T-helper 1 cell treated with Interleukin-12 subunit alpha and Interleukin-12 subunit beta and Interleukin-4 antibody, amounts not matched to agents 30 μg/mL and 1 μg/mL, for 36 hours (primary cell): ENCODE measurements at regions not wholly inside any gene's neighbourhood (a gene's known extent, or its start where the extent isn't known, plus 50 kb on each side); places are given as distances from the start of the nearest gene placed in this dataset.

Experiments
- H3K27ac Mint-ChIP-seq: one replicate; pipeline ENCODE4 v1.8.0; 2021; ENCODE audit warnings: mild to moderate bottlenecking, mixed read lengths
- H3K27me3 Mint-ChIP-seq: one replicate; pipeline ENCODE4 v1.8.0; 2021; ENCODE audit warnings: low read depth, mixed read lengths
- H3K36me3 Mint-ChIP-seq: one replicate; pipeline ENCODE4 v1.8.0; 2021; ENCODE audit warnings: low read depth, mixed read lengths
- H3K4me1 Mint-ChIP-seq: one replicate; pipeline ENCODE4 v1.8.0; 2021; ENCODE audit warnings: low read depth, mixed read lengths
- H3K4me3 Mint-ChIP-seq: one replicate; pipeline ENCODE4 v1.8.0; 2021; ENCODE audit warnings: mild to moderate bottlenecking, moderate library complexity, mixed read lengths
- H3K9me3 Mint-ChIP-seq: one replicate; pipeline ENCODE4 v1.8.0; 2021; ENCODE audit warnings: mixed read lengths

GRCh38 chr3:182389071-182389815, 404.1 kb upstream of the ATP11B start:
- Mint-ChIP-seq H3K36me3 (no peaks in the 10 kb centered on the region), H3K27ac (no peak overlapping the region), H3K9me3 (no peaks in the 10 kb centered on the region), H3K4me1 (no peaks in the 10 kb centered on the region), H3K27me3 (no peaks in the 10 kb centered on the region), H3K4me3 (no peak overlapping the region)

- Mint-ChIP-seq H3K27me3 (no peaks in the 10 kb centered on the region), H3K4me1 (no peaks in the 10 kb centered on the region), H3K36me3 (no peaks in the 10 kb centered on the region), H3K9me3 (no peaks in the 10 kb centered on the region), H3K4me3 (no peak overlapping the region), H3K27ac (no peak overlapping the region)
Measured at GRCh38 chr3:182390421-182390820, 402.9 kb upstream of the ATP11B start.

GRCh38 chr3:182392182-182392937, 400.9 kb upstream of the ATP11B start:
- Mint-ChIP-seq H3K27me3 (no peaks in the 10 kb centered on the region), H3K4me1 (no peaks in the 10 kb centered on the region), H3K9me3 (no peaks in the 10 kb centered on the region), H3K4me3 (no peak overlapping the region), H3K36me3 (no peaks in the 10 kb centered on the region), H3K27ac (no peak overlapping the region)

- no peaks in the 10 kb centered on the region for H3K4me1 Mint-ChIP-seq
- H3K4me3 Mint-ChIP-seq: no peak overlapping the region
- no peaks in the 10 kb centered on the region for H3K36me3 Mint-ChIP-seq
Measured at GRCh38 chr3:182393151-182393550, 400.2 kb upstream of the ATP11B start.

GRCh38 chr3:182393830-182394367, 399.4 kb upstream of the ATP11B start:
- Mint-ChIP-seq H3K36me3 (no peaks in the 10 kb centered on the region), H3K4me3 (no peak overlapping the region), H3K9me3 (no peaks in the 10 kb centered on the region), H3K27ac (no peak overlapping the region), H3K27me3 (no peaks in the 10 kb centered on the region), H3K4me1 (no peaks in the 10 kb centered on the region)

More at GRCh38 chr3:182393151-182393550, 400.2 kb upstream of the ATP11B start:
- Mint-ChIP-seq H3K9me3 (no peaks in the 10 kb centered on the region), H3K27me3 (no peaks in the 10 kb centered on the region), H3K27ac (no peak overlapping the region)

GRCh38 chr3:182397164-182397563, 396.1 kb upstream of the ATP11B start:
- H3K4me3 Mint-ChIP-seq: no peak overlapping the region
- H3K36me3 Mint-ChIP-seq: no peaks in the 10 kb centered on the region
- H3K27ac Mint-ChIP-seq: no peak overlapping the region
- H3K9me3 Mint-ChIP-seq: no peaks in the 10 kb centered on the region
- no peaks in the 10 kb centered on the region for H3K4me1 Mint-ChIP-seq
- no peaks in the 10 kb centered on the region for H3K27me3 Mint-ChIP-seq

GRCh38 chr3:182399978-182400737, 393.1 kb upstream of the ATP11B start:
- Mint-ChIP-seq H3K36me3 (no peaks in the 10 kb centered on the region), H3K4me3 (no peak overlapping the region), H3K9me3 (no peaks in the 10 kb centered on the region), H3K4me1 (no peaks in the 10 kb centered on the region), H3K27me3 (no peaks in the 10 kb centered on the region), H3K27ac (no peak overlapping the region)

- Mint-ChIP-seq H3K4me1 (no peaks in the 10 kb centered on the region), H3K27ac (no peak overlapping the region), H3K9me3 (no peaks in the 10 kb centered on the region), H3K36me3 (no peaks in the 10 kb centered on the region), H3K27me3 (no peaks in the 10 kb centered on the region), H3K4me3 (no peak overlapping the region)
Measured at GRCh38 chr3:182400838-182401237, 392.5 kb upstream of the ATP11B start.

GRCh38 chr3:182404031-182404430, 389.3 kb upstream of the ATP11B start:
- Mint-ChIP-seq H3K9me3 (no peaks in the 10 kb centered on the region), H3K36me3 (no peaks in the 10 kb centered on the region), H3K27ac (no peak overlapping the region), H3K27me3 (no peaks in the 10 kb centered on the region), H3K4me1 (no peaks in the 10 kb centered on the region), H3K4me3 (no peak overlapping the region)

GRCh38 chr3:182405759-182406158, 387.5 kb upstream of the ATP11B start:
- no peaks in the 10 kb centered on the region for H3K4me1 Mint-ChIP-seq
- no peak overlapping the region for H3K4me3 Mint-ChIP-seq
- H3K27ac Mint-ChIP-seq: no peak overlapping the region
- no peaks in the 10 kb centered on the region for H3K9me3 Mint-ChIP-seq
- no peaks in the 10 kb centered on the region for H3K27me3 Mint-ChIP-seq
- no peaks in the 10 kb centered on the region for H3K36me3 Mint-ChIP-seq

- no peaks in the 10 kb centered on the region for H3K4me1 Mint-ChIP-seq
- H3K36me3 Mint-ChIP-seq: no peaks in the 10 kb centered on the region
- H3K27ac Mint-ChIP-seq: no peak overlapping the region
- no peaks in the 10 kb centered on the region for H3K27me3 Mint-ChIP-seq
- H3K4me3 Mint-ChIP-seq: no peak overlapping the region
- no peaks in the 10 kb centered on the region for H3K9me3 Mint-ChIP-seq
Measured at GRCh38 chr3:182406786-182407185, 386.5 kb upstream of the ATP11B start.

GRCh38 chr3:182410051-182410450, 383.3 kb upstream of the ATP11B start:
- H3K4me1 Mint-ChIP-seq: no peaks in the 10 kb centered on the region
- no peaks in the 10 kb centered on the region for H3K36me3 Mint-ChIP-seq
- H3K27ac Mint-ChIP-seq: no peak overlapping the region
- H3K9me3 Mint-ChIP-seq: no peaks in the 10 kb centered on the region
- H3K27me3 Mint-ChIP-seq: no peaks in the 10 kb centered on the region
- H3K4me3 Mint-ChIP-seq: no peak overlapping the region

GRCh38 chr3:182412066-182412465, 381.2 kb upstream of the ATP11B start:
- Mint-ChIP-seq H3K9me3 (no peaks in the 10 kb centered on the region), H3K36me3 (no peaks in the 10 kb centered on the region), H3K4me1 (no peaks in the 10 kb centered on the region), H3K4me3 (no peak overlapping the region), H3K27ac (no peak overlapping the region), H3K27me3 (no peaks in the 10 kb centered on the region)

- no peaks in the 10 kb centered on the region for H3K36me3 Mint-ChIP-seq
- no peak overlapping the region for H3K4me3 Mint-ChIP-seq
- no peak overlapping the region for H3K27ac Mint-ChIP-seq
- H3K27me3 Mint-ChIP-seq: no peaks in the 10 kb centered on the region
- no peaks in the 10 kb centered on the region for H3K9me3 Mint-ChIP-seq
- H3K4me1 Mint-ChIP-seq: no peaks in the 10 kb centered on the region
Measured at GRCh38 chr3:182413061-182413460, 380.2 kb upstream of the ATP11B start.
